Stomach (tissue), 4 donors: ENCODE measurements at regions not wholly inside any gene's neighbourhood (a gene's known extent, or its start where the extent isn't known, plus 50 kb on each side); places are given as distances from the start of the nearest gene placed in this dataset.

Experiments
- CTCF ChIP-seq, 7 experiments: fragments of 450-650 bp in 4 of 7; fragments of 200-600 bp in 3 of 7; sonication (generic) in 3 of 7; IDR thresholded peaks; one replicate each; pipeline ENCODE4 v1.5.1; 2016 to 2019; ENCODE audit warnings: antibody characterized with exemption in 7 of 7, control low read depth in 2 of 7, mild to moderate bottlenecking in 1 of 7
- POLR2A ChIP-seq, 4 donors: fragments of 450-650 bp; IDR thresholded peaks; one replicate each; pipeline ENCODE4 v1.6.1; 2016; ENCODE audit warnings: antibody characterized with exemption in 4 of 4, control low read depth in 2 of 4, mild to moderate bottlenecking in 1 of 4, moderate library complexity in 1 of 4

GRCh38 chr7:155947051-155947450, 134.8 kb upstream of the SHH start:
- TF ChIP-seq POLR2A (IDR thresholded peaks at IDR 0.05) (no peak), CTCF (IDR thresholded peaks at IDR 0.05) (no peak)
